Spleen (tissue), 7 donors: ENCODE measurements at regions not wholly inside any gene's neighbourhood (a gene's known extent, or its start where the extent isn't known, plus 50 kb on each side); places are given as distances from the start of the nearest gene placed in this dataset.

ENCODE experiments used
- CTCF ChIP-seq, 11 experiments: fragments of 200-600 bp in 7 of 11; fragments of 450-650 bp in 4 of 11; sonication (generic) in 4 of 11; IDR thresholded peaks in 8 of 11; conservative IDR thresholded peaks in 3 of 11; 1 replicate in 7 of 11; 2 replicates in 4 of 11; pipeline versions ENCODE4 v1.4.0 to v1.8.0; 2016 to 2021; ENCODE audit warnings: antibody characterized with exemption in 11 of 11, inconsistent platforms in 4 of 11, mild to moderate bottlenecking in 1 of 11
- POLR2A ChIP-seq, 3 donors: fragments of 450-650 bp; IDR thresholded peaks; one replicate each; pipeline ENCODE4 v1.5.1; 2017; ENCODE audit warnings: antibody characterized with exemption in 3 of 3, mild to moderate bottlenecking in 1 of 3
- donor health status: DM: no; HTN: no; CAD: no; lungs with moderate emphysema.
- donor health status: DM: no; HTN: no; CAD: no.
- donor health status: DM: no; HTN: no; CAD: no.

GRCh38 chr9:11833056-11833455, 860.1 kb upstream of the TYRP1 start:
- TF ChIP-seq CTCF (IDR thresholded peaks at IDR 0.05 in 8 of 11, conservative IDR thresholded peaks at IDR 0.05 in 3 of 11) (no peak), POLR2A (IDR thresholded peaks at IDR 0.05) (no peak)
